ENCODE measurements at regions not wholly inside any gene's neighbourhood (a gene's known extent, or its start where the extent isn't known, plus 50 kb on each side); places are given as distances from the start of the nearest gene placed in this dataset.

DNA sequence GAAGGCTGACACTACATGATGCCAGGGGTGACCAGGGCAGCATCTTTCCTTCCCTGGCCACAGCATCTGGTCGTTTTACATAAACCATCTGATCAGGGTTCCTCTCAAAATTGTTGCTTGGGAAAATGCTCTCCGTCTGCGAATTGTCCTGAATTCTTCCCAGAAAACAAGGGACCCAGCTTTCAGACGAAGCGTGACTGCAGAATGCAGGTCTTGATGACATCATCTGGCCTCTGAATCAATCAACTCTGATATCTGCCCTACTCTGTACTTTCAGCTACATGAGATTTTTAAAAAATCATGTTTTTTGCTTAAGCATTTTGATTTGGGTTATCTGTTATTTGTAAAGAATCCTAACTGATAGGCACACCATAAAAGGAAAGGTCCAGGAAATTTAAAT is 246.6 kb upstream of the IRS2 start:
- DNase-seq: no peak
- no peaks in the 10 kb centered on the region for H3K9me3 ChIP-seq (ENCODE audit: severe bottlenecking)
- no peaks in the 10 kb centered on the region for H3K27me3 ChIP-seq (ENCODE audit: insufficient read depth, low read depth, severe bottlenecking)
- H3K4me3 ChIP-seq (ENCODE audit: low read depth, low read length): no peak overlapping the region
- TF ChIP-seq CTCF (IDR thresholded peaks at IDR 0.05; ENCODE audit: low read depth, low read length): no peak
- no peak overlapping the region for H3K27ac ChIP-seq
- no peaks in the 10 kb centered on the region for H3K36me3 ChIP-seq

DNA sequence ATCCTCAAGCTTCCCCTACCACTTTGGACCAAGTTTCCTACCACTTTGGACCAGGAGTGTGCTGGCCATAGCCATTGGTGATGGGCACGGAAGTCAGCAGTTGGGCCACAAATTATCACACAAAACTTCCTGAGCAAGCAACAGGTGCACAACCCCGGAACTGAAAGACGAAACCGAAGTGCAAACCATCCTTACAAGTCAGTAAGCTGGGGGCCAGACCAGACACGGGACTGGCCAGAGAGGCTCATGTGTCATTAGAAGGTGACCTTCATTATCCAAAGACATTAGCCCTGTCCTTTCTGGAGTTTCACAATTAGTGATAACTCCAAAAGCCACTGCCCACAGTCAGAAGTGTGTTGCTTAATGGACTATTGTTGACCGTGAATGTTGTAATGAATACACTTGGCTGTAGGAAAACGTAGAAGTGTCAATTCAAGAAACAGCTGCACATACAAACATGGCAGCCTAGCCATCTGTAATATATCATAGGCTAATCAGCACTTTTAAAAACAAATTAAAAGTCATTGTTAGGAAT is 244.1 kb upstream of the IRS2 start:
- no peaks in the 10 kb centered on the region for H3K27me3 ChIP-seq (ENCODE audit: insufficient read depth, low read depth, severe bottlenecking)
- DNase-seq: no peak
- H3K4me3 ChIP-seq (ENCODE audit: low read depth, low read length): no peak overlapping the region
- no peaks in the 10 kb centered on the region for H3K36me3 ChIP-seq
- TF ChIP-seq CTCF (IDR thresholded peaks at IDR 0.05; ENCODE audit: low read depth, low read length): no peak
- H3K27ac ChIP-seq: no peak overlapping the region
- H3K9me3 ChIP-seq (ENCODE audit: severe bottlenecking): no peaks in the 10 kb centered on the region

GRCh38 chr13:110028838-110029621 is 242.6 kb upstream of the IRS2 start:
- no peak for TF ChIP-seq CTCF (IDR thresholded peaks at IDR 0.05; ENCODE audit: low read depth, low read length)
- no peak overlapping the region for H3K27ac ChIP-seq
- H3K27me3 ChIP-seq (ENCODE audit: insufficient read depth, low read depth, severe bottlenecking): no peaks in the 10 kb centered on the region
- H3K9me3 ChIP-seq (ENCODE audit: severe bottlenecking): no peaks in the 10 kb centered on the region
- H3K4me3 ChIP-seq (ENCODE audit: low read depth, low read length): no peak overlapping the region
- DNase-seq: no peak
- H3K36me3 ChIP-seq: no peaks in the 10 kb centered on the region

- no peak for TF ChIP-seq CTCF (IDR thresholded peaks at IDR 0.05; ENCODE audit: low read depth, low read length)
- Histone ChIP-seq H3K4me3 (ENCODE audit: low read depth, low read length) (no peak overlapping the region), H3K36me3 (no peaks in the 10 kb centered on the region), H3K9me3 (ENCODE audit: severe bottlenecking) (no peaks in the 10 kb centered on the region), H3K27me3 (ENCODE audit: insufficient read depth, low read depth, severe bottlenecking) (no peaks in the 10 kb centered on the region), H3K27ac (no peak overlapping the region)
- DNase-seq: no peak
Observed at GRCh38 chr13:110028311-110028710, 241.9 kb upstream of the IRS2 start.

DNA sequence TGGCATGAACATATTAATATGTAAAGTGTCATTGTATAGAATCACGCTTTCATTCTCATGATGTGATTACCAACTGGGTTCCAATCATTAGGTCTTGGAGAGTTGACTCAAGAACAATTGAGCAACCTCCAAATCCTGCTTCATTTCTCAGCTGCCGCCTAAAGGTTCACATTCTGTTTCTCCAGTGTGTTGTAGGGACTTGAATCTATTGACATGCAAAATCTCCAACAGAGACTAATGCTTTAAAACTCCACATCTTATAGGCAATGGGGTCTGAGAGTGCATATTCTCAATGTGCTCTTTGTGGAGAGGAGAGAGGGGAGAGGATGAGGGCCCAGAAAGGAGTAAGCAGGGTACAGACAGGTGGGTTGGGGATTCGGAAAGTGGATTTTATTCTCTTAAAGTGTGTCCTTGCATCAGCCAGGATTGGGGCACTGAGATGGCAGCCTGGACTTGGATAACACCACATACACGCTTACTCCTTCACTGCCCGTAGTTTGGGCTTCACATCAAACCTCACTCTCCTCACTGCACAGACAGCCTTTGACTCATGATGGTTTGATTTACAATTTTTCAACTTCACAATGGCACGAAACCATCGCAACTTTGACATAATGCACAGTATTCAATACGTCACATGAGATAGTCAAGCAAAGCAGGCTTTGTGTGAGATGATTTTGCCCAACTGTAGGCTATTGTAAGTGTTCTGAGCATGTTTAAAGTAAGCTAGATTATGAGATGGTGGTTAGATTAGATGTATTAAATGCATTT is 241.3 kb upstream of the IRS2 start:
- Histone ChIP-seq H3K4me3 (ENCODE audit: low read depth, low read length) (no peak overlapping the region), H3K27me3 (ENCODE audit: insufficient read depth, low read depth, severe bottlenecking) (no peaks in the 10 kb centered on the region), H3K27ac (no peak overlapping the region), H3K9me3 (ENCODE audit: severe bottlenecking) (no peaks in the 10 kb centered on the region), H3K36me3 (no peaks in the 10 kb centered on the region)
- DNase-seq: no peak
- no peak for TF ChIP-seq CTCF (IDR thresholded peaks at IDR 0.05; ENCODE audit: low read depth, low read length)

Data from WERI-Rb-1 (cell line).